ENCODE measurements at regions not wholly inside any gene's neighbourhood (a gene's known extent, or its start where the extent isn't known, plus 50 kb on each side); places are given as distances from the start of the nearest gene placed in this dataset.

- H3K9me3 ChIP-seq (replicated peaks in 1 of 3), result no peaks in the 10 kb centered on the region
- H3K36me3 ChIP-seq (replicated peaks in 1 of 2), result no peaks in the 10 kb centered on the region
- no peaks in the 10 kb centered on the region for H3K27me3 ChIP-seq
- no peak overlapping the region for H3K4me3 ChIP-seq
- no peaks in the 10 kb centered on the region for H3K4me1 ChIP-seq (replicated peaks in 1 of 2)
- intact Hi-C loops (cut with DNase I), result no loop called here
- 48 to 57% (median 50%) methylated on average over 4 of the region's 4 CpGs for WGBS, 4 donors
- no peak overlapping the region for H3K27ac ChIP-seq
- TF ChIP-seq, protein P1, sequence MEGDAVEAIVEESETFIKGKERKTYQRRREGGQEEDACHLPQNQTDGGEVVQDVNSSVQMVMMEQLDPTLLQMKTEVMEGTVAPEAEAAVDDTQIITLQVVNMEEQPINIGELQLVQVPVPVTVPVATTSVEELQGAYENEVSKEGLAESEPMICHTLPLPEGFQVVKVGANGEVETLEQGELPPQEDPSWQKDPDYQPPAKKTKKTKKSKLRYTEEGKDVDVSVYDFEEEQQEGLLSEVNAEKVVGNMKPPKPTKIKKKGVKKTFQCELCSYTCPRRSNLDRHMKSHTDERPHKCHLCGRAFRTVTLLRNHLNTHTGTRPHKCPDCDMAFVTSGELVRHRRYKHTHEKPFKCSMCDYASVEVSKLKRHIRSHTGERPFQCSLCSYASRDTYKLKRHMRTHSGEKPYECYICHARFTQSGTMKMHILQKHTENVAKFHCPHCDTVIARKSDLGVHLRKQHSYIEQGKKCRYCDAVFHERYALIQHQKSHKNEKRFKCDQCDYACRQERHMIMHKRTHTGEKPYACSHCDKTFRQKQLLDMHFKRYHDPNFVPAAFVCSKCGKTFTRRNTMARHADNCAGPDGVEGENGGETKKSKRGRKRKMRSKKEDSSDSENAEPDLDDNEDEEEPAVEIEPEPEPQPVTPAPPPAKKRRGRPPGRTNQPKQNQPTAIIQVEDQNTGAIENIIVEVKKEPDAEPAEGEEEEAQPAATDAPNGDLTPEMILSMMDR (IDR thresholded peaks at IDR 0.05), result no peak
- TF ChIP-seq POLR2A (IDR thresholded peaks at IDR 0.05), result no peak
- no peak for DNase-seq
These were observed 71.8 kb downstream of the CHRM3 start for GRCh38 chr1:239458144-239458500.

GRCh38 chr1:239467730-239468129, 81.4 kb downstream of the CHRM3 start:
- DNase-seq, result no peak
- Histone ChIP-seq H3K27me3 (no peaks in the 10 kb centered on the region), H3K4me1 (replicated peaks in 1 of 2) (no peaks in the 10 kb centered on the region), H3K4me3 (no peak overlapping the region), H3K9me3 (replicated peaks in 1 of 3) (no peaks in the 10 kb centered on the region), H3K27ac (no peak overlapping the region), H3K36me3 (replicated peaks in 1 of 2) (no peaks in the 10 kb centered on the region)
- WGBS, 4 donors, result 43 to 59% (median 46%) methylated on average over 2 of the region's 2 CpGs
- TF ChIP-seq POLR2A (IDR thresholded peaks at IDR 0.05), result no peak
- TF ChIP-seq, protein P1 (IDR thresholded peaks at IDR 0.05), result no peak
- intact Hi-C loops (cut with DNase I), result no loop called here

DNA sequence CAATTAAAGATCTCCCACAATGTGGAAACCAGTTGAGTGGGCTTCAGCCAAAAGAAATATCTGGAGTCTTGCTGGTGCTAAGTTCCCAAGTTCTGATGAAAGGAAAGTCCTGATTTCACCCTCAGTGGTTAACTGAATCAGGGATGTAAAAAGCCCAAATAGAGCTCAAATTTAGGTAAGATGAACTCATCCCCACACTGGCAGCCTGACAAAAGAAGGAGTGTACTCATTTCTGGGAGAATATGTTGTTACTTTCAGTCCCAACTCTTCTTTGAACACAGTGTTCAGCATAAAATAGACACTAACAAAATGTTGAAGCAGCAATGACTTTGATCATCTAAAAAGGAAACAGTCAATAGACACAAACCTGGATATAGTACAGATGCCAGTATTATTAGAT, 91.7 kb downstream of the CHRM3 start:
- intact Hi-C loops (cut with DNase I), result no loop called here
- H3K4me1 ChIP-seq (replicated peaks in 1 of 2), result no peaks in the 10 kb centered on the region
- peaks cover 0 to 11% (median 0%) of the 10 kb centered on the region in 3 donors for H3K9me3 ChIP-seq (replicated peaks in 1 of 3)
- no peaks in the 10 kb centered on the region for H3K27me3 ChIP-seq
- DNase-seq, result no peak
- no peak overlapping the region for H3K4me3 ChIP-seq
- H3K36me3 ChIP-seq (replicated peaks in 1 of 2), result no peaks in the 10 kb centered on the region
- no peak overlapping the region for H3K27ac ChIP-seq
- TF ChIP-seq, protein P1 (IDR thresholded peaks at IDR 0.05), result no peak
- no peak for TF ChIP-seq POLR2A (IDR thresholded peaks at IDR 0.05)

DNA sequence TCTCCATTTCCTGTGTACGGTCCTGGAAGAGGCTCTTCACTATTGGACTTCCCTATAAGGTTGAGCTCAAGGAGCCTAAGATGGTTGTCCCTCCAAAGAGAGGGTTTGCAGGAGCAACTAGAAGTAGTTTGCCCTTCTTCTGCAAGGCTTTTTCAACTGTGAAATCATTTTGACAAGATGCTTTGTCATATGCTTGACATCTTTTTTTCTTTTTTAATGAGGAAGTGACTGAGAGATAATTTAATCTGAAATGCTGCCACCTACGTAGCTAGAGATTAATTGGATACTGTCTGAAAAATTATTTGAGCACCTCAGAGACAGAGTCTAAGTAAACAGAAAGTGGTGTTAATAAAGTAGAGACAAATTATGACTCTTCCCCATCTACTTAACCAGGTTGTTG, 97.0 kb downstream of the CHRM3 start:
- no peak overlapping the region for H3K4me3 ChIP-seq
- WGBS, 4 donors, result 33 to 63% (median 46%) methylated on average over 2 of the region's 2 CpGs
- no peaks in the 10 kb centered on the region for H3K4me1 ChIP-seq (replicated peaks in 1 of 2)
- no peak overlapping the region for H3K27ac ChIP-seq
- H3K27me3 ChIP-seq, result no peaks in the 10 kb centered on the region
- H3K36me3 ChIP-seq (replicated peaks in 1 of 2), result no peaks in the 10 kb centered on the region
- TF ChIP-seq POLR2A (IDR thresholded peaks at IDR 0.05), result no peak
- TF ChIP-seq, protein P1 (IDR thresholded peaks at IDR 0.05), result no peak
- no peak for DNase-seq
- H3K9me3 ChIP-seq (replicated peaks in 1 of 3), result peaks cover 0 to 11% (median 0%) of the 10 kb centered on the region in 3 donors
- intact Hi-C loops (cut with DNase I), result no loop called here
